GM10266 (cell line): ENCODE measurements at regions not wholly inside any gene's neighbourhood (a gene's known extent, or its start where the extent isn't known, plus 50 kb on each side); places are given as distances from the start of the nearest gene placed in this dataset.

Experiments
- DNase-seq: peaks from one replicate; pipeline ENCODE4 v3.0.0; 2012; ENCODE audit errors: extremely low spot score
- CTCF ChIP-seq: IDR thresholded peaks from 2 replicates; pipeline ENCODE4 v1.5.1; 2012; ENCODE audit warnings: mild to moderate bottlenecking, low read depth; ENCODE audit not compliant: control insufficient read depth, insufficient read depth; ENCODE audit errors: missing control alignments

- DNase-seq: no peak
- TF ChIP-seq CTCF: no peak
These were observed 665.5 kb upstream of the POM121L12 start for GRCh38 chr7:52369922-52370321.

- DNase-seq: no peak
- TF ChIP-seq CTCF: no peak
These were observed 670.1 kb upstream of the POM121L12 start for GRCh38 chr7:52365349-52365748.

GRCh38 chr7:52362521-52362920 is 672.9 kb upstream of the POM121L12 start:
- TF ChIP-seq CTCF: no peak
- no peak for DNase-seq

- no peak for DNase-seq
- TF ChIP-seq CTCF: no peak
These were observed 674.9 kb upstream of the POM121L12 start for GRCh38 chr7:52360541-52360940.

- DNase-seq: no peak
- no peak for TF ChIP-seq CTCF
These were observed 680.4 kb upstream of the POM121L12 start for GRCh38 chr7:52355053-52355452.

GRCh38 chr7:52352013-52352981 is 683.1 kb upstream of the POM121L12 start:
- no peak for TF ChIP-seq CTCF
- DNase-seq: no peak

- DNase-seq: no peak
- TF ChIP-seq CTCF: no peak
These were observed 691.4 kb upstream of the POM121L12 start for GRCh38 chr7:52344015-52344414.
